WTC11 (cell line): ENCODE measurements at regions not wholly inside any gene's neighbourhood (a gene's known extent, or its start where the extent isn't known, plus 50 kb on each side); places are given as distances from the start of the nearest gene placed in this dataset.

Experiments
- AFF4 ChIP-seq: sonication (generic); formaldehyde crosslinking; IDR thresholded peaks from 2 replicates; pipeline ENCODE4 v1.8.1; 2023; ENCODE audit warnings: mild to moderate bottlenecking, missing genetic modification reagents, borderline replicate concordance
- CTCF ChIP-seq: fragments of 200-600 bp; IDR thresholded peaks from 2 replicates; pipeline ENCODE4 v1.8.0; 2022; ENCODE audit warnings: antibody characterized with exemption
- E2F5 ChIP-seq: sonication (generic); formaldehyde crosslinking; IDR thresholded peaks from 2 replicates; pipeline ENCODE4 v1.8.1; 2022; ENCODE audit warnings: mild to moderate bottlenecking, moderate library complexity, missing genetic modification reagents
- HMGXB4 ChIP-seq: sonication (generic); formaldehyde crosslinking; IDR thresholded peaks from 2 replicates; pipeline ENCODE4 v1.8.1; 2023; ENCODE audit warnings: mild to moderate bottlenecking, moderate library complexity, missing genetic modification reagents
- IRF1 ChIP-seq: sonication (generic); formaldehyde crosslinking; IDR thresholded peaks from 2 replicates; pipeline ENCODE4 v1.8.0; 2023; ENCODE audit warnings: missing genetic modification reagents
- OVOL2 ChIP-seq: fragments of 250-450 bp; sonication (Bioruptor Pico); IDR thresholded peaks from 2 replicates; pipeline ENCODE4 v1.9.0; 2021; ENCODE audit warnings: mild to moderate bottlenecking, borderline replicate concordance
- STAT6 ChIP-seq: sonication (generic); formaldehyde crosslinking; conservative IDR thresholded peaks from 2 replicates; pipeline ENCODE4 v1.8.1; 2023; ENCODE audit warnings: mild to moderate bottlenecking, low read depth, missing genetic modification reagents, moderate library complexity
- TCF7 ChIP-seq: sonication (generic); formaldehyde crosslinking; IDR thresholded peaks from 2 replicates; pipeline ENCODE4 v1.8.0; 2022; ENCODE audit warnings: mild to moderate bottlenecking, low read depth, missing genetic modification reagents, moderate library complexity
- TEAD1 ChIP-seq: sonication (generic); formaldehyde crosslinking; IDR thresholded peaks from 2 replicates; pipeline ENCODE4 v1.8.0; 2022; ENCODE audit warnings: mild to moderate bottlenecking, missing genetic modification reagents
- USF2 ChIP-seq: sonication (generic); formaldehyde crosslinking; IDR thresholded peaks from 2 replicates; pipeline ENCODE4 v1.8.1; 2023; ENCODE audit warnings: mild to moderate bottlenecking, missing genetic modification reagents, moderate library complexity
- ZNF138 ChIP-seq: sonication (generic); formaldehyde crosslinking; conservative IDR thresholded peaks from 2 replicates; pipeline ENCODE4 v1.8.1; 2022; ENCODE audit warnings: mild to moderate bottlenecking, moderate library complexity, missing genetic modification reagents
- ZNF423 ChIP-seq: fragments of 250-450 bp; sonication (Bioruptor Pico); IDR thresholded peaks from 2 replicates; pipeline ENCODE4 v2.1.2; 2022; ENCODE audit warnings: mild to moderate bottlenecking, moderate library complexity

GRCh38 chr20:22904386-22904785 is 130.7 kb upstream of the SSTR4 start:
- TF ChIP-seq AFF4 (CRISPR knock-in tag) (no peak), CTCF (no peak), USF2 (CRISPR knock-in tag) (no peak), OVOL2 (CRISPR knock-in tag) (no peak), ZNF423 (CRISPR knock-in tag) (no peak), TEAD1 (no peak), E2F5 (no peak), IRF1 (no peak), HMGXB4 (CRISPR knock-in tag) (no peak), TCF7 (CRISPR knock-in tag) (no peak), ZNF138 (CRISPR knock-in tag) (no peak), STAT6 (no peak)
